GM18507 (cell line): ENCODE measurements at regions not wholly inside any gene's neighbourhood (a gene's known extent, or its start where the extent isn't known, plus 50 kb on each side); places are given as distances from the start of the nearest gene placed in this dataset.

Source experiments
- DNase-seq: peaks from one replicate; pipeline ENCODE4 v3.0.0; 2011; ENCODE audit warnings: low read depth; ENCODE audit not compliant: insufficient read length; ENCODE audit errors: extremely low spot score
- FAIRE-seq: peaks from 2 replicates; lab custom pipeline; 2011; peaks lifted over from hg19 to GRCh38; lab: Jason Lieb, UNC

GRCh38 chr5:61649231-61649630, 317.2 kb downstream of the ZSWIM6 start:
- DNase-seq (no peak), FAIRE-seq (no peak)

GRCh38 chr5:61649971-61650370, 317.9 kb downstream of the ZSWIM6 start:
- FAIRE-seq (no peak), DNase-seq (no peak)

DNA sequence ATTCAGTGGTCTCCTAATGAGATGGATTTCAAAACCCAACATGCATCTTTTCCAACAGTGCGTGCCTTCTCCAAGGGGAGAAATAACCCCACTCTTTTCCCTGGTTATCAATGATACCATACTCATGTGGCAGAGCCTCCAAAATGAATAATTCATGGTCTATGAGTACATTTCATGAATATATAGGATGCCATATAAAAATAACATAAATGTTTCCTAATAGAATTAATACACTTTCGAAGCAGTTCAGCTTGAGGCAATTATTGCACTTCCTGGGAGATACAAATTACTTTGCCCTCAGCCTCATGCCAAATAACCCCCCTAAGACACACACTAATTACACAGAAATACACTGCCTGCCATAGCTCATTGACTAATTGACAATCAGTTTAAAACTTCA, 318.6 kb downstream of the ZSWIM6 start:
- DNase-seq = no peak
- no peak for FAIRE-seq

GRCh38 chr5:61651195-61651594, 319.1 kb downstream of the ZSWIM6 start:
- no peak for FAIRE-seq
- DNase-seq = no peak

GRCh38 chr5:61652916-61653315, 320.9 kb downstream of the ZSWIM6 start:
- FAIRE-seq = no peak
- DNase-seq = no peak

DNA sequence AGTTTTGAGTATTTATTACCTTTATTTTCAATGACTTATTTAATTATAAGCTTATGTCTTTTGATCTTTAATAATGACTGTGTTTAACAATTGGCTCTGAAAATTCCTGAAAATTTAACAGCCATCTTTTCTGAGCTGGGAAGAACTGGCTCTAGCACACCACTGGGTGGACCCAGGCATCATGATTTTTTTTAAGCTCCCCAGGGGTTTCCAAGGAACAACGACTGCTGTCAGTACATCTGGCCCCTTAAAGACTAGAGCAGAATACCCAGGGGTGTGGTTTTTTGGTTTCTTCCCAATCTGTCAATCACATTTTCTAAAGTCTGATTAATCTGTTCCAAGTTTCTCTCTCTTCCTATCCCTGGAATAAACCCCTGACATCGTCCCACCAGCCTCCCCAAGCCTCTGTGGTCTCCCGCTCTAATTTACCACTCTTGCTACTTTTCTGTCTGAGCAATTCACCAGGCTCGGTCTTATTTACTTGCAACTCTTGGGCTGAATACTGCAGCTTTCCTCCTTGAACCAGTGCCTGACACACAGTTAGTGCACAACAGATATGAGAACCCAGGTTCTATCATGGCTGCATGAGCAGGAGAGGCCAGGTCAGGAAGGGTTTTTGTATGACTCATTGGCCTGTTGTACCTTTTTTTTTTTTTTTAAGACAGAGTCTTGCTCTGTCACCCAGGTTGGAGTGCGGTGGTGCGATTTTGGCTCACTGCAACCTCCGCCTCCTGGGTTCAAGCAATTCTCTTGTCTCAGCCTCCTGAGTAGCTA, 321.9 kb downstream of the ZSWIM6 start:
- FAIRE-seq (no peak), DNase-seq (no peak)

- FAIRE-seq (no peak), DNase-seq (no peak)
Measured at GRCh38 chr5:61654876-61655275, 322.8 kb downstream of the ZSWIM6 start.

GRCh38 chr5:61657010-61657409, 325.0 kb downstream of the ZSWIM6 start:
- DNase-seq (no peak), FAIRE-seq (no peak)

- DNase-seq (no peak), FAIRE-seq (no peak)
Measured at GRCh38 chr5:61657686-61658085, 325.6 kb downstream of the ZSWIM6 start.

DNA sequence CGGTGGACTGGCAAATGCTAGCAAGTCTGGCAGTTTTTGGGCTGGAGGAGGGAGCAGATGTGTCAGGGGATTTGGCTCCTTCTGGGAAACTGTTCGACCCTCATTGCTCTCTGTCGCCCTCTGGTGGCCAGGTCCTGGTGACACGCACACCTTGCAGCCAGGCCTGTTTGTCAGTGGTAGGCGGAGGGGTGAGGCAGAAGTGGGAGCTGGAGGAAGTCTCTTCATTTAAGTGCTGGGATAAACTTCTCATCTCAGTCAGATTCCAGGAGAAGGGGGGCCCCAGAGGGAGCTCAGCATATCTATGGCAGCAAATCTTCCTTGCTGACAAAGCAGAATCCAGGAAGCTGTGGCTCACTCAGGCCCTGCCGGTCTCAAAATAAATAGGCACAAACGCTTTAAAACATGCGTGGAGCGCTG, 326.5 kb downstream of the ZSWIM6 start:
- FAIRE-seq (peak; percentile 80), DNase-seq (peak; percentile 54)

DNA sequence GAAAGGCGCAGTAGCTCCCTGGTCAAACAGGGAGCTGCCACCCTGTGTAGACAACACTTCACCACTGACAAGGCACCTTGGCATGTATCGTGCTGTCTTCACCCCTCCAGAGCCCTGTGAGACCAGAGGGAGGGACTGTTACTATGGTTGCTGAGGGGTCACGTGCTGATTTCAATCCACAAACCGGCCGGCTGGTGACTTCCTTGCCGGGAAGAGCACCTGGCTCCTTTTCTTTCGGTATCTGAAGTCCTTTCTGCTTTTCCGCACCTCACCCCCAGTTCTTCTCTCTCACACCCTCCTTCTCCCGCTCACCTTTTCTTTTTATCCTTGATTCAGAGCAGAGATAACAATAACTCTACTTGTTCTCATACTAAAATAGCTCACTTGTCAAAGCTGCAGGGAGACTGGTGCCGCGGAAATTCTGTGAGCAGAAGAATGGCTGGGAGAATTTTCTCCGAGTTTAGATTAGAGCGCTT, 327.2 kb downstream of the ZSWIM6 start:
- FAIRE-seq (no peak), DNase-seq (no peak)

DNA sequence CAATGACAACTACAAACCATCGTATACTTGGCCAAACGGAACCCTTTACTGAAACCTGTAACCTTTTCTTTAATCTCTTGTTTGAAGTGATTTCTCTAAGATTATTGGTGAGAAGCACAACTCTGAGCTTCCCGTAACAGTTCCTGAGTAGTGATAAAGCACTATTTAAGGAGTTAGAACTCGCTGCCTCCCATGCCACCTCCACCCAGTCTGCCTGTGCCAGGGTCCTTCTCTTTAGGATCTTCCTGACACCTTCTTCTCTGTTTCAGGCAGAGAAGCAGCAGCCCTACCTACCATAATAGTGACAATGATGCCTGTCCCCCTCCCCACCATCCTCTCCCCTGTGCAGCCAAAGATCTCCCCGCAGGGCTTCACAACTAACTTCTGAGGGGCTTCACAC, 330.6 kb downstream of the ZSWIM6 start:
- DNase-seq (no peak), FAIRE-seq (no peak)

- FAIRE-seq (no peak), DNase-seq (no peak)
Measured at GRCh38 chr5:61666064-61666621, 334.1 kb downstream of the ZSWIM6 start.

DNA sequence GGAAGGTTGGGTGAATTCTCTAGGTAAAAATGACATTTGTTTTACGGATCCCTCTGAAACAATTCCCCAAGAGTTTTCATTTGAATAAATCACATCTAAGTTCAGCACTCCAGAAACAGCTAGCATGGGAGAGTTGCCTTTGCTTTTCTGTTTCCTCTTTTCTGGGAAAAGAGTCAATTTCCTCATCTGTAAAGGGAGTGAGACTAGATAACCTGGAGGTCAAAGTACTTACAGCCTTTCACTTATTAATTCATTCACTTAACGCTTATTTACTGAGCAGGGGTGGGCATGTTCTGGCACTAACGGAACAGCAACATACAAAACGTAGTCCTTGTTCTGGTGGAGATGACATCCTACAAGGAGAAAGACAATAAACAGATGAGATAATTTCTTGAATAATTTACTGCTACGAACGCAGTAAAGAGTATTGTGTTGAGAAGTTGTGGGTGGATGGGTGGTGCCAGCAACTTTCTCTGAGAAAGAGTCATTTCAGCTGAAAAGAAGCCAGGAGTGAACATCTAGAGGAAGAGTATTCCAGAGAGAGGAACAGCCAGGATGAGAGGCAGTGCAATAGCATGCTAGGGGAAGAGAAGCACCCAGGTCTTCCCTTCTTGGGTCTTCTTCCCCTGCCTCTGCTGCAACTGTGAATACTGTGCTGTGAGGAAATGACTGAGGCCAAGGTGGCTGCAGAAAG, 335.6 kb downstream of the ZSWIM6 start:
- FAIRE-seq = no peak

DNA sequence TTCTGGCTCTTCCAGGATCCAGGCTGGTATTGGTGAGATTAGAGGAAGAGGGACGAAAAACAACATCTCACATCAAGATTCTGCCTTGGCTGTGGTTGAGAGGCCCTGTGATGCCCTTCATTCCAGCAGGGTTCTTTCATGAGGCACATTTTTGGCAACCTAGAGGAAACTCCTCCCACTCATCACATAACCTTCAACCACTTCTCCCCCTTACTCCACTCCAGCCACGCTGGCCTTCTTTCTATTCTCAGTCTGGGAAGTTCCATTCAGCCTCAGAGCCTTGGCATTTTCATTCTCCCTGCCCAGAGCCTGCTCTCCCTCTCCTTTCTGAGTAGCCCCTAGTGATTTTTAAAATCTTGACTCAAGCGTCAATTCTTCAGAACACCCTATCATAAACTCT, 337.5 kb downstream of the ZSWIM6 start:
- FAIRE-seq = no peak
- no peak for DNase-seq

More for the DNA sequence above, 335.6 kb downstream of the ZSWIM6 start:
- no peak for DNase-seq

- FAIRE-seq = no peak
Measured at GRCh38 chr5:61670941-61671340, 338.9 kb downstream of the ZSWIM6 start.

DNA sequence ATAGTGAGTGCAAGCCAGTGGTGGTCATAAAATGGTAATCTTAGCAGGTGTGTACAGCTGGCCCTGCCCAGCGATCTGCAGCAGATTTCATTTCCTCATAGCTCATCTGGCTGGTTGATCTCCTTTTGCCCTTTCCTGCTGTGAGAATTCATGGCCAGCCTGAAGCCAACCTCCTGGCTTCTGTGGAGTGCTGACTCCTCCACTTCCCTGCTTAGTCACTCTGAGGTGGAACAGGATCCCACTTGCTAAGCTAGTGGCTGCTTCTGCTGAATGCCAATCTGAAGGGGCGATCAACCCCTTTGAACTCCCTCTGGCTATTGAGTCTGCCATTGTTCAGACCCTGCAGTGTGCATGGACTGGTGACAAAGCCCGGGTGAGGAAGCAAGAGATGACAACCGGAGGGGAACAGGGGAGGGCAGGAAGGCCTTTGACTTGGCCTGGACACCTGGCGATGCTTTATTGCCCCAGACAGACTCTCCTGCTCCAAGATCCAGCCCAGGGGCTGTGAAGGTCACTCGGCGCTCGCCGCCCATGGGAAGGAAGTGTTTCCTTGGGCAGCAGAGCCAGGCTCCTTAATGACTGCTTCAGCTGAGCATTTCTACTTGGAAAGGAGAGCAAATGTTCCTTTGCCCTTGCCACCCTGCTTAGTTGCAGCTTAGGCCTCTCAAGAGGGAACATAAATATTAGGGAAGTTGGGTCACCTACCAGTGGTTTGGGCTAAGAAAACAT, 341.1 kb downstream of the ZSWIM6 start:
- no peak for FAIRE-seq
- DNase-seq = no peak

More at GRCh38 chr5:61670941-61671340, 338.9 kb downstream of the ZSWIM6 start:
- no peak for DNase-seq

- DNase-seq = no peak
- FAIRE-seq = no peak
Measured at GRCh38 chr5:61674378-61674777, 342.3 kb downstream of the ZSWIM6 start.

- no peak for FAIRE-seq
- DNase-seq = no peak
Measured at GRCh38 chr5:61675015-61675692, 343.1 kb downstream of the ZSWIM6 start.
